ENCODE measurements at regions not wholly inside any gene's neighbourhood (a gene's known extent, or its start where the extent isn't known, plus 50 kb on each side); places are given as distances from the start of the nearest gene placed in this dataset.

GRCh38 chr17:74098136-74099024 lies 105.1 kb upstream of the RPL38 start:
- Mint-ChIP-seq H3K27ac (no peak overlapping the region), H3K4me3 (no peak overlapping the region), H3K4me1 (ENCODE audit: low read depth) (no peaks in the 10 kb centered on the region), H3K27me3 (no peaks in the 10 kb centered on the region), H3K36me3 (no peaks in the 10 kb centered on the region), H3K9me3 (ENCODE audit: low read depth) (no peaks in the 10 kb centered on the region)

- no peaks in the 10 kb centered on the region for H3K27me3 Mint-ChIP-seq
- no peaks in the 10 kb centered on the region for H3K36me3 Mint-ChIP-seq
- H3K4me3 Mint-ChIP-seq, result no peak overlapping the region
- no peak overlapping the region for H3K27ac Mint-ChIP-seq
- no peaks in the 10 kb centered on the region for H3K9me3 Mint-ChIP-seq (ENCODE audit: low read depth)
- H3K4me1 Mint-ChIP-seq (ENCODE audit: low read depth), result peaks cover 2% of the 10 kb centered on the region
Measured at GRCh38 chr17:74099442-74100340, 103.8 kb upstream of the RPL38 start.

GRCh38 chr17:74104921-74105320 lies 98.6 kb upstream of the RPL38 start:
- H3K4me3 Mint-ChIP-seq, result no peak overlapping the region
- H3K9me3 Mint-ChIP-seq (ENCODE audit: low read depth), result no peaks in the 10 kb centered on the region
- H3K27me3 Mint-ChIP-seq, result no peaks in the 10 kb centered on the region
- peaks cover 2% of the 10 kb centered on the region for H3K4me1 Mint-ChIP-seq (ENCODE audit: low read depth)
- no peak overlapping the region for H3K27ac Mint-ChIP-seq
- no peaks in the 10 kb centered on the region for H3K36me3 Mint-ChIP-seq

GRCh38 chr17:74107107-74107506 lies 96.4 kb upstream of the RPL38 start:
- peaks cover 3% of the 10 kb centered on the region for H3K27me3 Mint-ChIP-seq
- no peaks in the 10 kb centered on the region for H3K36me3 Mint-ChIP-seq
- H3K9me3 Mint-ChIP-seq (ENCODE audit: low read depth), result no peaks in the 10 kb centered on the region
- no peak overlapping the region for H3K27ac Mint-ChIP-seq
- peaks cover 2% of the 10 kb centered on the region for H3K4me1 Mint-ChIP-seq (ENCODE audit: low read depth)
- H3K4me3 Mint-ChIP-seq, result no peak overlapping the region

GRCh38 chr17:74108126-74108705 lies 95.3 kb upstream of the RPL38 start:
- Mint-ChIP-seq H3K27me3 (peaks cover 3% of the 10 kb centered on the region), H3K36me3 (no peaks in the 10 kb centered on the region), H3K4me3 (no peak overlapping the region), H3K27ac (no peak overlapping the region), H3K9me3 (ENCODE audit: low read depth) (no peaks in the 10 kb centered on the region), H3K4me1 (ENCODE audit: low read depth) (peaks cover 2% of the 10 kb centered on the region)

GRCh38 chr17:74110467-74110866 lies 93.0 kb upstream of the RPL38 start:
- no peak overlapping the region for H3K4me3 Mint-ChIP-seq
- H3K9me3 Mint-ChIP-seq (ENCODE audit: low read depth), result no peaks in the 10 kb centered on the region
- no peak overlapping the region for H3K27ac Mint-ChIP-seq

GRCh38 chr17:74113326-74113725 lies 90.2 kb upstream of the RPL38 start:
- Mint-ChIP-seq H3K9me3 (ENCODE audit: low read depth) (no peaks in the 10 kb centered on the region), H3K36me3 (no peaks in the 10 kb centered on the region), H3K27me3 (peaks cover 3% of the 10 kb centered on the region), H3K27ac (no peak overlapping the region), H3K4me3 (no peak overlapping the region), H3K4me1 (ENCODE audit: low read depth) (no peaks in the 10 kb centered on the region)

More at GRCh38 chr17:74110467-74110866, 93.0 kb upstream of the RPL38 start:
- Mint-ChIP-seq H3K27me3 (peaks cover 3% of the 10 kb centered on the region), H3K4me1 (ENCODE audit: low read depth) (no peaks in the 10 kb centered on the region), H3K36me3 (no peaks in the 10 kb centered on the region)

GRCh38 chr17:74113952-74114351 lies 89.5 kb upstream of the RPL38 start:
- peaks cover 3% of the 10 kb centered on the region for H3K27me3 Mint-ChIP-seq
- no peak overlapping the region for H3K4me3 Mint-ChIP-seq
- no peaks in the 10 kb centered on the region for H3K4me1 Mint-ChIP-seq (ENCODE audit: low read depth)
- no peaks in the 10 kb centered on the region for H3K36me3 Mint-ChIP-seq
- no peaks in the 10 kb centered on the region for H3K9me3 Mint-ChIP-seq (ENCODE audit: low read depth)
- no peak overlapping the region for H3K27ac Mint-ChIP-seq

GRCh38 chr17:74114881-74115470 lies 88.5 kb upstream of the RPL38 start:
- H3K4me1 Mint-ChIP-seq (ENCODE audit: low read depth), result no peaks in the 10 kb centered on the region
- no peak overlapping the region for H3K27ac Mint-ChIP-seq
- H3K27me3 Mint-ChIP-seq, result peaks cover 3% of the 10 kb centered on the region

GRCh38 chr17:74115586-74115985 lies 87.9 kb upstream of the RPL38 start:
- no peak overlapping the region for H3K4me3 Mint-ChIP-seq
- H3K27me3 Mint-ChIP-seq, result peaks cover 2% of the 10 kb centered on the region

More at GRCh38 chr17:74114881-74115470, 88.5 kb upstream of the RPL38 start:
- no peak overlapping the region for H3K4me3 Mint-ChIP-seq
- no peaks in the 10 kb centered on the region for H3K36me3 Mint-ChIP-seq
- H3K9me3 Mint-ChIP-seq (ENCODE audit: low read depth), result no peaks in the 10 kb centered on the region

GRCh38 chr17:74116087-74116717 lies 87.3 kb upstream of the RPL38 start:
- H3K36me3 Mint-ChIP-seq, result no peaks in the 10 kb centered on the region
- peaks cover 4% of the 10 kb centered on the region for H3K27me3 Mint-ChIP-seq
- H3K4me3 Mint-ChIP-seq, result no peak overlapping the region
- H3K27ac Mint-ChIP-seq, result no peak overlapping the region
- H3K9me3 Mint-ChIP-seq (ENCODE audit: low read depth), result no peaks in the 10 kb centered on the region
- H3K4me1 Mint-ChIP-seq (ENCODE audit: low read depth), result no peaks in the 10 kb centered on the region

More at GRCh38 chr17:74115586-74115985, 87.9 kb upstream of the RPL38 start:
- Mint-ChIP-seq H3K27ac (no peak overlapping the region), H3K4me1 (ENCODE audit: low read depth) (no peaks in the 10 kb centered on the region), H3K9me3 (ENCODE audit: low read depth) (no peaks in the 10 kb centered on the region), H3K36me3 (no peaks in the 10 kb centered on the region)

GRCh38 chr17:74117087-74117698 lies 86.3 kb upstream of the RPL38 start:
- H3K27ac Mint-ChIP-seq, result no peak overlapping the region
- H3K4me1 Mint-ChIP-seq (ENCODE audit: low read depth), result no peaks in the 10 kb centered on the region
- peaks cover 8% of the 10 kb centered on the region for H3K27me3 Mint-ChIP-seq
- no peaks in the 10 kb centered on the region for H3K36me3 Mint-ChIP-seq
- no peak overlapping the region for H3K4me3 Mint-ChIP-seq
- no peaks in the 10 kb centered on the region for H3K9me3 Mint-ChIP-seq (ENCODE audit: low read depth)

GRCh38 chr17:74117999-74118421 lies 85.5 kb upstream of the RPL38 start:
- H3K4me1 Mint-ChIP-seq (ENCODE audit: low read depth), result no peaks in the 10 kb centered on the region
- H3K4me3 Mint-ChIP-seq, result no peak overlapping the region
- H3K36me3 Mint-ChIP-seq, result no peaks in the 10 kb centered on the region
- peaks cover 8% of the 10 kb centered on the region for H3K27me3 Mint-ChIP-seq
- H3K9me3 Mint-ChIP-seq (ENCODE audit: low read depth), result no peaks in the 10 kb centered on the region
- H3K27ac Mint-ChIP-seq, result no peak overlapping the region

GRCh38 chr17:74118504-74118903 lies 85.0 kb upstream of the RPL38 start:
- Mint-ChIP-seq H3K36me3 (no peaks in the 10 kb centered on the region), H3K27ac (no peak overlapping the region), H3K27me3 (peaks cover 8% of the 10 kb centered on the region), H3K4me3 (no peak overlapping the region), H3K9me3 (ENCODE audit: low read depth) (no peaks in the 10 kb centered on the region), H3K4me1 (ENCODE audit: low read depth) (no peaks in the 10 kb centered on the region)
